G401 (cell line): ENCODE measurements at regions not wholly inside any gene's neighbourhood (a gene's known extent, or its start where the extent isn't known, plus 50 kb on each side); places are given as distances from the start of the nearest gene placed in this dataset.

Source experiments
- DNase-seq: peaks from one replicate; pipeline ENCODE4 v3.0.0-alpha.2; 2015; ENCODE audit warnings: low spot score
- in situ Hi-C: cut with HindIII; loops from 2 replicates; pipeline ENCODE4 v1.10.0; 2016; ENCODE audit warnings: low sequenced_read_pairs, mixed read lengths

GRCh38 chr7:47724335-47724982 lies 142.5 kb upstream of the TNS3 start:
- no peak for DNase-seq
- in situ Hi-C loops: no loop called here

GRCh38 chr7:47722126-47722525 lies 140.2 kb upstream of the TNS3 start:
- in situ Hi-C loops: no loop called here
- no peak for DNase-seq

GRCh38 chr7:47721670-47722069 lies 139.8 kb upstream of the TNS3 start:
- in situ Hi-C loops: no loop called here
- DNase-seq: no peak

- in situ Hi-C loops: no loop called here
- DNase-seq: no peak
Observed at GRCh38 chr7:47720907-47721244, 139.0 kb upstream of the TNS3 start.

- in situ Hi-C loops: no loop called here
- DNase-seq: peak; percentile 77
Observed at GRCh38 chr7:47720141-47720906, 138.4 kb upstream of the TNS3 start.

- in situ Hi-C loops: no loop called here
- no peak for DNase-seq
Observed at GRCh38 chr7:47719675-47720074, 137.8 kb upstream of the TNS3 start.

- in situ Hi-C loops: no loop called here
- no peak for DNase-seq
Observed at GRCh38 chr7:47715631-47716068, 133.7 kb upstream of the TNS3 start.

- in situ Hi-C loops: no loop called here
- no peak for DNase-seq
Observed at GRCh38 chr7:47714669-47715607, 133.0 kb upstream of the TNS3 start.

- in situ Hi-C loops: no loop called here
- no peak for DNase-seq
Observed at GRCh38 chr7:47713595-47713994, 131.7 kb upstream of the TNS3 start.

- in situ Hi-C loops: no loop called here
- no peak for DNase-seq
Observed at GRCh38 chr7:47712416-47712815, 130.5 kb upstream of the TNS3 start.

- in situ Hi-C loops: no loop called here
- no peak for DNase-seq
Observed at GRCh38 chr7:47711776-47712175, 129.9 kb upstream of the TNS3 start.

- DNase-seq: no peak
Observed at GRCh38 chr7:47710201-47710935, 128.5 kb upstream of the TNS3 start.

GRCh38 chr7:47709451-47709850 lies 127.5 kb upstream of the TNS3 start:
- DNase-seq: no peak
- in situ Hi-C loops: no loop called here

More at GRCh38 chr7:47710201-47710935, 128.5 kb upstream of the TNS3 start:
- in situ Hi-C loops: no loop called here

GRCh38 chr7:47709051-47709450 lies 127.1 kb upstream of the TNS3 start:
- DNase-seq: no peak
- in situ Hi-C loops: no loop called here

GRCh38 chr7:47707583-47707982 lies 125.7 kb upstream of the TNS3 start:
- in situ Hi-C loops: no loop called here
- DNase-seq: no peak

GRCh38 chr7:47704936-47705335 lies 123.0 kb upstream of the TNS3 start:
- in situ Hi-C loops: no loop called here
- DNase-seq: no peak

- DNase-seq: no peak
- in situ Hi-C loops: no loop called here
Observed at GRCh38 chr7:47702080-47702479, 120.2 kb upstream of the TNS3 start.

- DNase-seq: no peak
Observed at GRCh38 chr7:47698386-47698785, 116.5 kb upstream of the TNS3 start.

GRCh38 chr7:47697543-47697942 lies 115.6 kb upstream of the TNS3 start:
- in situ Hi-C loops: no loop called here
- DNase-seq: peak; percentile 11

More at GRCh38 chr7:47698386-47698785, 116.5 kb upstream of the TNS3 start:
- in situ Hi-C loops: no loop called here
